H1 (cell line): ENCODE measurements at regions not wholly inside any gene's neighbourhood (a gene's known extent, or its start where the extent isn't known, plus 50 kb on each side); places are given as distances from the start of the nearest gene placed in this dataset.

Experiments
- CTCF ChIA-PET: fragments of 300-600 bp; sonication (Branson Sonifier 250); formaldehyde crosslinking; loops from one replicate; lab custom pipeline; 2021; ENCODE audit not compliant: partially characterized antibody; lab: Charles Lee
- POLR2A ChIA-PET: fragments of 300-600 bp; sonication (Branson Sonifier 250); formaldehyde crosslinking; loops from one replicate; lab custom pipeline; 2021; ENCODE audit warnings: inconsistent platforms; ENCODE audit not compliant: partially characterized antibody; lab: Charles Lee
- DNase-seq, 2 experiments: peaks; one replicate each; pipeline versions ENCODE4 v3.0.0 to v3.0.0-alpha.2; 2010 to 2022; ENCODE audit warnings: low spot score in 2 of 2, low read depth in 1 of 2, mixed read lengths in 1 of 2
- FAIRE-seq: peaks from 2 replicates; lab custom pipeline; 2011; peaks lifted over from hg19 to GRCh38; lab: Jason Lieb, UNC
- H2AFZ ChIP-seq: 2 replicates; pipeline ENCODE4 v1.8.1; 2012; ENCODE audit warnings: low read length, inconsistent platforms
- H2AK5ac ChIP-seq: 2 replicates; pipeline ENCODE4 v1.6.1; 2013; ENCODE audit warnings: low read depth, low read length
- H2BK120ac ChIP-seq: replicated peaks from 2 replicates; pipeline ENCODE3; 2013; ENCODE audit warnings: low read depth, low read length, inconsistent platforms
- H2BK12ac ChIP-seq: 2 replicates; pipeline ENCODE4 v1.6.1; 2013; ENCODE audit warnings: low read depth, low read length
- H2BK15ac ChIP-seq: 2 replicates; pipeline ENCODE4 v1.6.1; 2013; ENCODE audit warnings: low read length
- H2BK20ac ChIP-seq: 2 replicates; pipeline ENCODE4 v1.6.1; 2013; ENCODE audit warnings: low read length
- H2BK5ac ChIP-seq: 2 replicates; pipeline ENCODE4 v1.6.1; 2013; ENCODE audit warnings: low read depth, low read length
- H3K14ac ChIP-seq: 2 replicates; pipeline ENCODE4 v1.6.1; 2013; ENCODE audit warnings: inconsistent platforms; ENCODE audit not compliant: insufficient read length
- H3K18ac ChIP-seq: 2 replicates; pipeline ENCODE4 v1.6.1; 2013; ENCODE audit warnings: low read length; ENCODE audit errors: extremely low read depth
- H3K23ac ChIP-seq: 2 replicates; pipeline ENCODE4 v1.6.1; 2013; ENCODE audit warnings: inconsistent platforms; ENCODE audit not compliant: insufficient read length
- H3K23me2 ChIP-seq: 2 replicates; pipeline ENCODE4 v1.6.1; 2013; ENCODE audit warnings: low read depth, low read length
- H3K27ac ChIP-seq: 2 replicates; pipeline ENCODE4 v1.6.1; 2011; ENCODE audit warnings: low read depth, low read length, inconsistent platforms
- H3K27me3 ChIP-seq, 4 experiments: replicated peaks in 1 of 4; 1 replicate in 1 of 4; 2 replicates in 3 of 4; pipeline versions ENCODE4 v1.6.1 to v1.8.1; 2011 to 2013; ENCODE audit warnings: low read length in 3 of 4, mild to moderate bottlenecking in 3 of 4, inconsistent platforms in 2 of 4, mixed read lengths in 2 of 4, moderate library complexity in 1 of 4; ENCODE audit not compliant: control insufficient read depth in 3 of 4, insufficient read depth in 3 of 4; ENCODE audit errors: extremely low read depth in 1 of 4
- H3K36me3 ChIP-seq, 4 experiments: 2 replicates each; pipeline versions ENCODE4 v1.6.1 to v1.8.1; 2011 to 2013; ENCODE audit warnings: mild to moderate bottlenecking in 4 of 4, low read length in 3 of 4, moderate library complexity in 2 of 4, control low read depth in 1 of 4, inconsistent platforms in 1 of 4; ENCODE audit not compliant: insufficient read depth in 4 of 4, control insufficient read depth in 2 of 4
- H3K4ac ChIP-seq: replicated peaks from 2 replicates; pipeline ENCODE3; 2013; ENCODE audit warnings: low read length, low read depth, mixed read lengths, inconsistent platforms; ENCODE audit not compliant: insufficient read length
- H3K4me1 ChIP-seq, 4 experiments: replicated peaks in 1 of 4; 1 replicate in 1 of 4; 2 replicates in 3 of 4; pipeline versions ENCODE4 v1.6.1 to v1.8.1; 2011 to 2013; ENCODE audit warnings: low read length in 3 of 4, inconsistent platforms in 2 of 4, mixed read lengths in 1 of 4; ENCODE audit not compliant: insufficient read depth in 4 of 4, control insufficient read depth in 3 of 4
- H3K4me2 ChIP-seq, 2 experiments: 2 replicates each; pipeline versions ENCODE4 v1.6.1 to v1.8.1; 2011 to 2013; ENCODE audit warnings: low read depth in 2 of 2, low read length in 2 of 2, control low read depth in 1 of 2, inconsistent platforms in 1 of 2, mild to moderate bottlenecking in 1 of 2; ENCODE audit not compliant: insufficient read depth in 1 of 2
- H3K4me3 ChIP-seq, 4 experiments: fragments of 200-600, 300-600 bp in 1 of 4; sonication (generic), shearing (Covaris generic), sonication (Bioruptor Twin) in 1 of 4; 2 replicates each; pipeline versions ENCODE4 v1.5.1 to v1.8.1; 2011 to 2016; ENCODE audit warnings: low read length in 4 of 4, low read depth in 3 of 4, control low read depth in 2 of 4, inconsistent platforms in 2 of 4, mild to moderate bottlenecking in 2 of 4, mixed read lengths in 1 of 4, moderate library complexity in 1 of 4; ENCODE audit not compliant: insufficient read depth in 2 of 4; ENCODE audit errors: extremely low read depth in 1 of 4
- H3K56ac ChIP-seq: replicated peaks from 2 replicates; pipeline ENCODE3; 2013; ENCODE audit warnings: low read depth, mild to moderate bottlenecking, mixed read lengths, low read length, inconsistent platforms; ENCODE audit not compliant: insufficient read length
- H3K79me1 ChIP-seq: 2 replicates; pipeline ENCODE4 v1.6.1; 2013; ENCODE audit warnings: low read depth, low read length, control low read depth
- H3K79me2 ChIP-seq, 2 experiments: 2 replicates each; pipeline versions ENCODE4 v1.6.1 to v1.8.1; 2012 to 2013; ENCODE audit warnings: low read length in 2 of 2, mild to moderate bottlenecking in 2 of 2, inconsistent platforms in 1 of 2; ENCODE audit not compliant: insufficient read depth in 2 of 2, control insufficient read depth in 1 of 2
- H3K9ac ChIP-seq, 4 experiments: replicated peaks in 1 of 4; 1 replicate in 1 of 4; 2 replicates in 3 of 4; pipeline versions ENCODE4 v1.6.1 to v1.8.1; 2011 to 2013; ENCODE audit warnings: low read depth in 3 of 4, low read length in 3 of 4, control low read depth in 2 of 4, mild to moderate bottlenecking in 2 of 4, moderate library complexity in 2 of 4, inconsistent platforms in 1 of 4; ENCODE audit errors: extremely low read depth in 1 of 4
- H3K9me3 ChIP-seq, 2 experiments: 2 replicates each; pipeline versions ENCODE4 v1.6.1 to v1.8.1; 2012 to 2013; ENCODE audit warnings: mild to moderate bottlenecking in 2 of 2, moderate library complexity in 2 of 2, control low read depth in 1 of 2, inconsistent platforms in 1 of 2, low read depth in 1 of 2, low read length in 1 of 2, mixed read lengths in 1 of 2; ENCODE audit not compliant: insufficient read depth in 2 of 2
- H4K20me1 ChIP-seq, 2 experiments: replicated peaks in 1 of 2; 2 replicates each; pipeline versions ENCODE3 to v1.8.1; 2011 to 2013; ENCODE audit warnings: inconsistent platforms in 2 of 2, low read length in 2 of 2, mild to moderate bottlenecking in 1 of 2; ENCODE audit not compliant: insufficient read depth in 2 of 2, control insufficient read depth in 1 of 2
- H4K5ac ChIP-seq: 2 replicates; pipeline ENCODE4 v1.6.1; 2013; ENCODE audit warnings: low read length, low read depth, mixed read lengths, inconsistent platforms; ENCODE audit not compliant: insufficient read length
- H4K8ac ChIP-seq: 2 replicates; pipeline ENCODE4 v1.8.0; 2013; ENCODE audit warnings: mild to moderate bottlenecking, moderate library complexity, low read length, inconsistent platforms; ENCODE audit not compliant: insufficient read depth; ENCODE audit errors: extremely low read depth
- H4K91ac ChIP-seq: replicated peaks from 2 replicates; pipeline ENCODE3; 2013; ENCODE audit warnings: low read length, mixed read lengths, inconsistent platforms; ENCODE audit not compliant: insufficient read length
- CHD2 ChIP-seq: IDR thresholded peaks from 2 replicates; pipeline ENCODE4 v1.6.1; 2012; ENCODE audit warnings: low read length, improper control_type of control experiment
- EZH2 ChIP-seq: fragments of 200-600 bp; sonication (generic); IDR thresholded peaks from 2 replicates; pipeline ENCODE4 v1.7.1; 2012; ENCODE audit warnings: low read depth, mild to moderate bottlenecking, moderate library complexity, low read length, inconsistent platforms; ENCODE audit not compliant: severe bottlenecking
- JUN ChIP-seq: IDR thresholded peaks from 2 replicates; pipeline ENCODE4 v1.6.1; 2011; ENCODE audit warnings: low read depth, mild to moderate bottlenecking, improper control_type of control experiment, low read length
- KDM1A ChIP-seq: fragments of 200-600, 300-600 bp; sonication (generic); IDR thresholded peaks from 2 replicates; pipeline ENCODE4 v1.7.1; 2016; ENCODE audit warnings: mild to moderate bottlenecking, low read length, borderline replicate concordance
- POLR2AphosphoS5 ChIP-seq: IDR thresholded peaks from 2 replicates; pipeline ENCODE4 v1.6.1; 2011; ENCODE audit warnings: low read depth, low read length
- RXRA ChIP-seq: IDR thresholded peaks from 2 replicates; pipeline ENCODE4 v1.6.1; 2011; ENCODE audit warnings: low read depth, mild to moderate bottlenecking, low read length, moderate library complexity; ENCODE audit not compliant: insufficient read depth
- SIRT6 ChIP-seq: IDR thresholded peaks from one replicate; pipeline ENCODE4 v1.7.1; 2012; ENCODE audit warnings: low read length, inconsistent platforms
- SIX5 ChIP-seq: IDR thresholded peaks from 2 replicates; pipeline ENCODE4 v1.6.1; 2011; ENCODE audit warnings: mild to moderate bottlenecking, low read depth, low read length
- WGBS, 2 experiments: shearing (Covaris generic) in 1 of 2; methylation state at CpG; one replicate each; pipeline versions ENCODE4 v1.1.6 to v1.1.7; 2013 to 2015; ENCODE audit warnings: low lambda C conversion rate in 2 of 2, mixed read lengths in 2 of 2, inconsistent platforms in 1 of 2, low coverage in 1 of 2, missing lambda C conversion rate in 1 of 2; ENCODE audit not compliant: insufficient replicate concordance in 2 of 2, insufficient coverage in 1 of 2, insufficient read length in 1 of 2; ENCODE audit errors: extremely low coverage in 1 of 2, missing lambda C conversion rate in 1 of 2; 5-methylcytosine and 5-hydroxymethylcytosine counted together
- TF ChIP-seq, protein P1 (sequence below): IDR thresholded peaks from 2 replicates; pipeline ENCODE4 v1.6.1; 2011; ENCODE audit warnings: low read length, improper control_type of control experiment

DNA sequence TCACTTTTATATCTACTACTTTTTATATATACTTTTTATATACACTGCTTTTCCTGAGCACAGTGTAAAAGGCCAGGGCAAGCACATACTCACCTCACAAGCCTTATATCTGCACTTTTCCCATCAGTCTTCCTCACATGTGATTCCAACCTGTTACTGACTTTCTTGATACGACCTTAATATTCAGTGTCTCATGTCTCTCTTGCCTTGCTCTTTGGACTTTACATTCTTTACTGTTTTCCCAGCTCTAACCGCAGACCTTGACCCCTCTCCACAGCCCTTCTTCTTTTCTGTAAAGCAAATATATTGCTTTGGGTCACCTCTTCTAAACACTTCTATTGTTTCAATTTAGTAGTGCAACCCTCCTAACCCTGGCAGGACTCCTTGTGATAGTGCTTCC lies 353.1 kb upstream of the ANO5 start:
- H3K9me3 ChIP-seq, result peaks cover 0 to 3% of the 10 kb centered on the region in 2 experiments; a peak in 1 of 4 replicates
- H4K20me1 ChIP-seq, result no peaks in the 10 kb centered on the region
- no peak overlapping the region for H2BK5ac ChIP-seq
- no peak overlapping the region for H2AFZ ChIP-seq
- no peak overlapping the region for H3K9ac ChIP-seq
- no peak overlapping the region for H3K4me3 ChIP-seq
- no peaks in the 10 kb centered on the region for H3K23me2 ChIP-seq
- no peak overlapping the region for H2BK15ac ChIP-seq
- no peak overlapping the region for H2BK20ac ChIP-seq
- 66% methylated on average over 2 of the region's 2 CpGs; no CpG with 5 or more reads in 1 of the 2 experiments for WGBS, 2 experiments
- no peaks in the 10 kb centered on the region for H3K36me3 ChIP-seq
- no peak overlapping the region for H4K5ac ChIP-seq
- CTCF ChIA-PET, result interaction anchor here (0.6 kb wide), 1 partner anchor 1222 kb away, joined by 3 read pairs; no protein-coding TSS in a partner anchor
- H4K8ac ChIP-seq, result no peak overlapping the region
- no peak overlapping the region for H3K14ac ChIP-seq
- no peak overlapping the region for H3K18ac ChIP-seq
- no peaks in the 10 kb centered on the region for H3K27me3 ChIP-seq
- POLR2A ChIA-PET, result no interaction called here
- H4K91ac ChIP-seq, result no peak overlapping the region
- no peaks in the 10 kb centered on the region for H3K4me1 ChIP-seq
- H3K27ac ChIP-seq, result no peak overlapping the region
- H2AK5ac ChIP-seq, result no peak overlapping the region
- H3K79me2 ChIP-seq, result no peaks in the 10 kb centered on the region
- H2BK120ac ChIP-seq, result no peak overlapping the region
- no peak overlapping the region for H3K56ac ChIP-seq
- no peak overlapping the region for H3K23ac ChIP-seq
- no peak overlapping the region for H3K4me2 ChIP-seq
- H2BK12ac ChIP-seq, result no peak overlapping the region
- H3K4ac ChIP-seq, result no peak overlapping the region
- DNase-seq, result no peak
- FAIRE-seq, result no peak
- H3K79me1 ChIP-seq, result no peaks in the 10 kb centered on the region
- TF ChIP-seq EZH2 (no peak), KDM1A (no peak), JUN (no peak), SIRT6 (no peak), CHD2 (no peak), POLR2AphosphoS5 (no peak), SIX5 (no peak), RXRA (no peak)
- TF ChIP-seq, protein P1, sequence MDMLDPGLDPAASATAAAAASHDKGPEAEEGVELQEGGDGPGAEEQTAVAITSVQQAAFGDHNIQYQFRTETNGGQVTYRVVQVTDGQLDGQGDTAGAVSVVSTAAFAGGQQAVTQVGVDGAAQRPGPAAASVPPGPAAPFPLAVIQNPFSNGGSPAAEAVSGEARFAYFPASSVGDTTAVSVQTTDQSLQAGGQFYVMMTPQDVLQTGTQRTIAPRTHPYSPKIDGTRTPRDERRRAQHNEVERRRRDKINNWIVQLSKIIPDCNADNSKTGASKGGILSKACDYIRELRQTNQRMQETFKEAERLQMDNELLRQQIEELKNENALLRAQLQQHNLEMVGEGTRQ, result no peak
